Activated B cell treated with CpG ODN at 0.5 μM for 24 hours (primary cell): ENCODE measurements at regions not wholly inside any gene's neighbourhood (a gene's known extent, or its start where the extent isn't known, plus 50 kb on each side); places are given as distances from the start of the nearest gene placed in this dataset.

Experiments
- ATAC-seq: fragments of 200-7000 bp; cut with Tn5 transposase; one replicate; pipeline ENCODE4 v1.10.0; 2021; ENCODE audit warnings: low read depth, mild to moderate bottlenecking, moderate library complexity
- CTCF ChIA-PET: fragments of 350-600 bp; sonication (Branson Sonifier 250); formaldehyde crosslinking; loops from one replicate; lab custom pipeline; 2021; ENCODE audit warnings: antibody characterized with exemption; lab: Charles Lee
- POLR2A ChIA-PET: fragments of 350-600 bp; sonication (Branson Sonifier 250); formaldehyde crosslinking; loops from one replicate; lab custom pipeline; 2021; ENCODE audit warnings: antibody characterized with exemption; lab: Charles Lee
- DNase-seq: peaks from one replicate; pipeline ENCODE4 v3.0.0; 2022
- H3K27ac Mint-ChIP-seq: one replicate; pipeline ENCODE4 v1.8.0; 2020; ENCODE audit warnings: mixed read lengths
- H3K27me3 Mint-ChIP-seq: one replicate; pipeline ENCODE4 v1.8.0; 2021; ENCODE audit warnings: mixed read lengths
- H3K36me3 Mint-ChIP-seq: one replicate; pipeline ENCODE4 v1.8.0; 2021; ENCODE audit warnings: low read depth, mixed read lengths
- H3K4me1 Mint-ChIP-seq: one replicate; pipeline ENCODE4 v1.8.0; 2021; ENCODE audit warnings: mixed read lengths
- H3K4me3 Mint-ChIP-seq: one replicate; pipeline ENCODE4 v1.8.0; 2020; ENCODE audit warnings: mild to moderate bottlenecking, mixed read lengths
- H3K9me3 Mint-ChIP-seq: one replicate; pipeline ENCODE4 v1.8.0; 2020; ENCODE audit warnings: mixed read lengths
- CTCF ChIP-seq: fragments of 200-600 bp; IDR thresholded peaks from one replicate; pipeline ENCODE4 v1.8.0; 2022; ENCODE audit warnings: antibody characterized with exemption, mild to moderate bottlenecking
- intact Hi-C: fragments of 100-400 bp; cut with micrococcal nuclease; formaldehyde crosslinking; loops from one replicate; pipeline ENCODE4 v1.15.1; 2024

GRCh38 chr16:86016201-86016965, 117.4 kb downstream of the IRF8 start:
- H3K9me3 Mint-ChIP-seq: peaks cover 9% of the 10 kb centered on the region
- H3K27me3 Mint-ChIP-seq: peaks cover 6% of the 10 kb centered on the region
- H3K27ac Mint-ChIP-seq: no peak overlapping the region
- CTCF ChIA-PET: interaction anchor here (0.7 to 10.4 kb wide), 20 partner anchors 10 to 202 kb away, joined by 3 to 232 read pairs (median 4); partner anchors contain the start of gene IRF8
- peak; percentile 60 for ATAC-seq
- H3K36me3 Mint-ChIP-seq: no peaks in the 10 kb centered on the region
- no peak for TF ChIP-seq CTCF
- H3K4me3 Mint-ChIP-seq: no peak overlapping the region
- peak; percentile 32 for DNase-seq
- H3K4me1 Mint-ChIP-seq: peaks cover 36% of the 10 kb centered on the region
- POLR2A ChIA-PET: interaction anchor here (0.6 to 1.6 kb wide), 6 partner anchors 26 to 197 kb away, joined by 3 to 27 read pairs (median 4); partner anchors contain the start of gene IRF8
- intact Hi-C loops: loop anchor here (1.0 to 5.0 kb wide), 7 partner anchors 28 to 504 kb away; no protein-coding TSS in a partner anchor

GRCh38 chr16:86018071-86018470, 119.1 kb downstream of the IRF8 start:
- ChIA-PET POLR2A (interaction anchor here (0.6 to 0.7 kb wide), 3 partner anchors 94 to 167 kb away, joined by 4 to 6 read pairs (median 4); no protein-coding TSS in a partner anchor), CTCF (interaction anchor here (3.1 to 10.4 kb wide), 2 partner anchors 29 to 198 kb away, joined by 32 to 232 read pairs; no protein-coding TSS in a partner anchor)
- H3K4me3 Mint-ChIP-seq: no peak overlapping the region
- no peaks in the 10 kb centered on the region for H3K36me3 Mint-ChIP-seq
- H3K27me3 Mint-ChIP-seq: peaks cover 6% of the 10 kb centered on the region
- no peak for ATAC-seq
- peaks cover 9% of the 10 kb centered on the region for H3K9me3 Mint-ChIP-seq
- peaks cover 24% of the 10 kb centered on the region for H3K4me1 Mint-ChIP-seq
- peak; percentile 0 for DNase-seq
- no peak for TF ChIP-seq CTCF
- H3K27ac Mint-ChIP-seq: no peak overlapping the region
- intact Hi-C loops: loop anchor here (5.0 kb wide), 1 partner anchor 261 kb away; no protein-coding TSS in a partner anchor

- peak overlapping the region; percentile 36 for H3K27ac Mint-ChIP-seq
- peaks cover 24% of the 10 kb centered on the region for H3K4me1 Mint-ChIP-seq
- intact Hi-C loops: loop anchor here (5.0 kb wide), 1 partner anchor 261 kb away; no protein-coding TSS in a partner anchor
- peak; percentile 18 for DNase-seq
- H3K9me3 Mint-ChIP-seq: peaks cover 12% of the 10 kb centered on the region
- peaks cover 6% of the 10 kb centered on the region for H3K27me3 Mint-ChIP-seq
- no peak for TF ChIP-seq CTCF
- ChIA-PET CTCF (interaction anchor here (3.3 to 10.4 kb wide), 2 partner anchors 197 to 198 kb away, joined by 14 to 232 read pairs; no protein-coding TSS in a partner anchor), POLR2A (interaction anchor here (0.6 kb wide), 2 partner anchors 95 to 168 kb away, joined by 4 to 6 read pairs; no protein-coding TSS in a partner anchor)
- ATAC-seq: peak; percentile 74
- H3K4me3 Mint-ChIP-seq: no peak overlapping the region
- no peaks in the 10 kb centered on the region for H3K36me3 Mint-ChIP-seq
Measured at GRCh38 chr16:86018487-86018886, 119.5 kb downstream of the IRF8 start.

GRCh38 chr16:86018941-86019340, 120.0 kb downstream of the IRF8 start:
- Mint-ChIP-seq H3K4me1 (peaks cover 24% of the 10 kb centered on the region), H3K9me3 (peaks cover 13% of the 10 kb centered on the region), H3K36me3 (peaks cover 2% of the 10 kb centered on the region), H3K4me3 (no peak overlapping the region), H3K27me3 (peaks cover 6% of the 10 kb centered on the region), H3K27ac (no peak overlapping the region)
- CTCF ChIA-PET: interaction anchor here (3.3 kb wide), 1 partner anchor 198 kb away, joined by 14 read pairs; no protein-coding TSS in a partner anchor
- intact Hi-C loops: loop anchor here (5.0 kb wide), 1 partner anchor 262 kb away; no protein-coding TSS in a partner anchor
- POLR2A ChIA-PET: interaction anchor here (0.6 kb wide), 2 partner anchors 95 to 168 kb away, joined by 4 to 6 read pairs; no protein-coding TSS in a partner anchor
- no peak for TF ChIP-seq CTCF
- no peak for ATAC-seq
- DNase-seq: peak; percentile 0
